GM12878 (cell line): ENCODE measurements at regions not wholly inside any gene's neighbourhood (a gene's known extent, or its start where the extent isn't known, plus 50 kb on each side); places are given as distances from the start of the nearest gene placed in this dataset.

Experiments used
- ATAC-seq: fragments of 200-7000 bp; cut with Tn5 transposase; 3 replicates; pipeline ENCODE4 v1.9.1; 2020; ENCODE audit warnings: mild to moderate bottlenecking, moderate library complexity
- BruUV-seq: library from RNA; stranded (reverse); fragments of 400-500 nt; replicated peaks from 2 replicates; lab custom pipeline; 2021; lab: Mats Ljungman, UMichigan
- CTCF ChIA-PET: fragments of 300-600 bp; sonication (Branson Sonifier 250); formaldehyde crosslinking; extraction: SDS; loops from one replicate; lab custom pipeline; 2021; ENCODE audit warnings: inconsistent platforms; lab: Yijun Ruan, JAX
- POLR2A ChIA-PET: fragments of 350-600 bp; formaldehyde crosslinking; extraction: SDS; loops from one replicate; lab custom pipeline; 2021; ENCODE audit warnings: inconsistent platforms; lab: Charles Lee
- RAD21 ChIA-PET: fragments of 300-600 bp; sonication (Branson Sonifier 250); formaldehyde crosslinking; loops from one replicate; lab custom pipeline; 2023; ENCODE audit warnings: antibody characterized with exemption; ENCODE audit not compliant: unreplicated experiment; lab: Charles Lee
- SMC1A ChIA-PET: fragments of 300-600 bp; sonication (Branson Sonifier 250); formaldehyde crosslinking; loops from one replicate; lab custom pipeline; 2023; ENCODE audit not compliant: unreplicated experiment, uncharacterized antibody; lab: Charles Lee
- DNase-seq: peaks from one replicate; pipeline ENCODE4 v3.0.0-alpha.2; 2011; ENCODE audit warnings: low read depth, low spot score
- FAIRE-seq: peaks from 3 replicates; lab custom pipeline; 2011; peaks lifted over from hg19 to GRCh38; lab: Jason Lieb, UNC
- H2AFZ ChIP-seq: 2 replicates; pipeline ENCODE4 v1.6.0; 2011; ENCODE audit warnings: low read depth, low read length, control low read depth; ENCODE audit not compliant: control insufficient read depth
- H3K27ac ChIP-seq: 2 replicates; pipeline ENCODE4 v1.5.1; 2011; ENCODE audit warnings: control low read depth; ENCODE audit not compliant: control insufficient read depth, insufficient read depth
- H3K27me3 ChIP-seq, 2 experiments: replicated peaks in 1 of 2; 2 replicates each; pipeline versions ENCODE4 v1.6.0 to v1.6.1; 2011; ENCODE audit warnings: low read length in 1 of 2; ENCODE audit not compliant: control insufficient read depth in 2 of 2, insufficient read depth in 2 of 2
- H3K36me3 ChIP-seq, 2 experiments: 2 replicates each; pipeline ENCODE4 v1.5.1; 2011; ENCODE audit warnings: low read length in 1 of 2; ENCODE audit not compliant: control insufficient read depth in 2 of 2, insufficient read depth in 2 of 2
- H3K4me1 ChIP-seq: 2 replicates; pipeline ENCODE4 v1.6.1; 2011; ENCODE audit warnings: mild to moderate bottlenecking, low read length, moderate library complexity, mixed read lengths; ENCODE audit not compliant: control insufficient read depth, insufficient read depth
- H3K4me2 ChIP-seq: 2 replicates; pipeline ENCODE4 v1.6.0; 2011; ENCODE audit warnings: control low read depth; ENCODE audit not compliant: control insufficient read depth, insufficient read depth
- H3K4me3 ChIP-seq: fragments of 200-600 bp; sonication (generic); 2 replicates; pipeline ENCODE4 v1.5.1; 2016
- H3K79me2 ChIP-seq: 2 replicates; pipeline ENCODE4 v1.6.0; 2011; ENCODE audit warnings: low read length; ENCODE audit not compliant: control insufficient read depth, insufficient read depth
- H3K9ac ChIP-seq: 2 replicates; pipeline ENCODE4 v1.8.0; 2011; ENCODE audit warnings: low read length, control low read depth, mixed read lengths; ENCODE audit not compliant: control insufficient read depth, insufficient read depth
- H3K9me3 ChIP-seq: replicated peaks from 3 replicates; pipeline ENCODE4 v1.5.1; 2011; ENCODE audit warnings: mild to moderate bottlenecking, low read length; ENCODE audit not compliant: control insufficient read depth, insufficient read depth
- H4K20me1 ChIP-seq: 2 replicates; pipeline ENCODE4 v1.6.0; 2011; ENCODE audit not compliant: control insufficient read depth, insufficient read depth
- ATF2 ChIP-seq: IDR thresholded peaks from 2 replicates; pipeline ENCODE4 v1.6.1; 2012; ENCODE audit warnings: low read length, inconsistent platforms
- ATF7 ChIP-seq: fragments of 450-650 bp; IDR thresholded peaks from 2 replicates; pipeline ENCODE4 v1.6.1; 2016; ENCODE audit warnings: low read depth, mild to moderate bottlenecking
- BRCA1 ChIP-seq: IDR thresholded peaks from 2 replicates; pipeline ENCODE4 v1.6.1; 2011; ENCODE audit warnings: low read depth, low read length, improper control_type of control experiment
- IRF3 ChIP-seq: fragments of 450-650 bp; IDR thresholded peaks from 2 replicates; pipeline ENCODE4 v1.6.1; 2014; ENCODE audit warnings: mild to moderate bottlenecking
- NR2C2 ChIP-seq: IDR thresholded peaks from 2 replicates; pipeline ENCODE4 v1.6.1; 2011; ENCODE audit warnings: borderline replicate concordance, low read depth; ENCODE audit not compliant: control insufficient read depth, insufficient read length
- PAX8 ChIP-seq: fragments of 450-650 bp; IDR thresholded peaks from 2 replicates; pipeline ENCODE4 v1.6.1; 2017; ENCODE audit warnings: mild to moderate bottlenecking, moderate library complexity
- PML ChIP-seq: IDR thresholded peaks from 2 replicates; pipeline ENCODE4 v1.6.1; 2012; ENCODE audit warnings: low read length, inconsistent platforms
- RCOR1 ChIP-seq: conservative IDR thresholded peaks from 2 replicates; pipeline ENCODE4 v1.6.1; 2012; ENCODE audit warnings: low read depth, low read length, improper control_type of control experiment
- SRF ChIP-seq, 2 experiments: IDR thresholded peaks; 2 replicates each; pipeline ENCODE4 v1.6.1; 2011; ENCODE audit warnings: low read depth in 2 of 2, low read length in 2 of 2, mild to moderate bottlenecking in 1 of 2, moderate library complexity in 1 of 2
- SUPT20H ChIP-seq: IDR thresholded peaks from 2 replicates; pipeline ENCODE4 v1.6.1; 2011; ENCODE audit warnings: low read depth, mild to moderate bottlenecking, low read length, moderate library complexity, borderline replicate concordance; ENCODE audit not compliant: control insufficient read depth
- YY1 ChIP-seq: IDR thresholded peaks from 2 replicates; pipeline ENCODE4 v1.6.1; 2011; ENCODE audit warnings: low read depth, mild to moderate bottlenecking, low read length
- ZNF687 ChIP-seq: fragments of 450-650 bp; IDR thresholded peaks from 2 replicates; pipeline ENCODE4 v1.6.1; 2017; ENCODE audit warnings: mild to moderate bottlenecking, moderate library complexity
- WGBS: methylation state at CpG from one replicate; pipeline ENCODE4 v1.1.6; 2016; ENCODE audit warnings: low lambda C conversion rate; ENCODE audit not compliant: insufficient replicate concordance, insufficient coverage; ENCODE audit errors: missing lambda C conversion rate; 5-methylcytosine and 5-hydroxymethylcytosine counted together
- in situ Hi-C: fragments of 300-500 bp; cut with MboI; formaldehyde crosslinking; loops from 9 replicates; pipeline ENCODE4 v1.14.3; 2018; ENCODE audit warnings: mixed read lengths
- intact Hi-C: fragments of 100-400 bp; cut with micrococcal nuclease; formaldehyde crosslinking; loops from one replicate; pipeline ENCODE4 v1.14.2; 2022; ENCODE audit not compliant: unreplicated experiment

GRCh38 chr2:226664140-226664539, 135.5 kb downstream of the IRS1 start:
- Histone ChIP-seq H3K36me3 (no peaks in the 10 kb centered on the region), H3K4me3 (no peak overlapping the region), H3K27me3 (no peaks in the 10 kb centered on the region), H4K20me1 (no peaks in the 10 kb centered on the region), H3K4me2 (no peak overlapping the region), H2AFZ (no peak overlapping the region), H3K9ac (no peak overlapping the region), H3K79me2 (no peaks in the 10 kb centered on the region), H3K27ac (no peak overlapping the region), H3K4me1 (no peaks in the 10 kb centered on the region), H3K9me3 (no peaks in the 10 kb centered on the region)
- DNase-seq: no peak
- ATAC-seq: no peak
- RAD21 ChIA-PET: no interaction called here
- 2% methylated on average over 3 of the region's 3 CpGs for WGBS
- BruUV-seq: no TSS peak
- intact Hi-C loops: no loop called here
- no peak for TF ChIP-seq SRF (IDR thresholded peaks at IDR 0.05; ENCODE audit: low read depth in 2 of 2, low read length in 2 of 2)
- no peak for TF ChIP-seq YY1
- TF ChIP-seq NR2C2: no peak
- TF ChIP-seq BRCA1: no peak
- no peak for TF ChIP-seq ATF7
- TF ChIP-seq ZNF687: no peak
- TF ChIP-seq IRF3: no peak
- no peak for TF ChIP-seq SUPT20H
- TF ChIP-seq ATF2: no peak
- no peak for TF ChIP-seq PAX8
- TF ChIP-seq PML: no peak
- no peak for TF ChIP-seq RCOR1
- FAIRE-seq: no peak
- CTCF ChIA-PET: no interaction called here
- SMC1A ChIA-PET: no interaction called here
- in situ Hi-C loops: no loop called here
- POLR2A ChIA-PET: no interaction called here
